OCI-LY3 (cell line): ENCODE measurements at regions not wholly inside any gene's neighbourhood (a gene's known extent, or its start where the extent isn't known, plus 50 kb on each side); places are given as distances from the start of the nearest gene placed in this dataset.

ENCODE experiments used
- EZH2phosphoT487 ChIP-seq: fragments of 200-600 bp; shearing (Covaris generic); IDR thresholded peaks from 2 replicates; pipeline ENCODE4 v1.6.1; 2018; ENCODE audit warnings: antibody characterized with exemption, mixed run types, low read depth
- TF ChIP-seq, protein P1 (sequence below): fragments of 200-600, 300-600 bp; sonication (generic); IDR thresholded peaks from 2 replicates; pipeline ENCODE4 v1.5.1; 2014; ENCODE audit warnings: antibody characterized with exemption, low read length, low read depth

DNA sequence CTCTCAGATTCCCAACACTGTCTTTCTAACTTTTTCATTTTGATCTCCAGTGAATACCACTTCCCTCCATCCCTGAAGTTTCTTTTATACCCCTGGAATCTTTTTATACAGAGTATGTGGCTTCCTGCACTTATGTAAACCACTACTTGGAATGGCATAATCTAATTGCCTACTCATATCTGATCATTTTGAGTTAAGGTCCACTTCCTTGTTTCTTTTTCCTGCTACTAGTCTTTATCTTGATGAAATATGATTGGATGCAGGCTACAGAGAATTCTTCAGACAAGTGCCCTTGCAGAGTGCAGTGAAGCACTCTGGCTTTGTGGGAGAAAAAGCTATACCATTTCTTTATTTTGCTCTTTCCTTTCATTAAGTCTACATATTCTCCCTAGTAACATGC lies 325.3 kb upstream of the ADAMTS5 start:
- TF ChIP-seq, protein P1, sequence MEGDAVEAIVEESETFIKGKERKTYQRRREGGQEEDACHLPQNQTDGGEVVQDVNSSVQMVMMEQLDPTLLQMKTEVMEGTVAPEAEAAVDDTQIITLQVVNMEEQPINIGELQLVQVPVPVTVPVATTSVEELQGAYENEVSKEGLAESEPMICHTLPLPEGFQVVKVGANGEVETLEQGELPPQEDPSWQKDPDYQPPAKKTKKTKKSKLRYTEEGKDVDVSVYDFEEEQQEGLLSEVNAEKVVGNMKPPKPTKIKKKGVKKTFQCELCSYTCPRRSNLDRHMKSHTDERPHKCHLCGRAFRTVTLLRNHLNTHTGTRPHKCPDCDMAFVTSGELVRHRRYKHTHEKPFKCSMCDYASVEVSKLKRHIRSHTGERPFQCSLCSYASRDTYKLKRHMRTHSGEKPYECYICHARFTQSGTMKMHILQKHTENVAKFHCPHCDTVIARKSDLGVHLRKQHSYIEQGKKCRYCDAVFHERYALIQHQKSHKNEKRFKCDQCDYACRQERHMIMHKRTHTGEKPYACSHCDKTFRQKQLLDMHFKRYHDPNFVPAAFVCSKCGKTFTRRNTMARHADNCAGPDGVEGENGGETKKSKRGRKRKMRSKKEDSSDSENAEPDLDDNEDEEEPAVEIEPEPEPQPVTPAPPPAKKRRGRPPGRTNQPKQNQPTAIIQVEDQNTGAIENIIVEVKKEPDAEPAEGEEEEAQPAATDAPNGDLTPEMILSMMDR: no peak
- no peak for TF ChIP-seq EZH2phosphoT487
